ENCODE measurements at regions not wholly inside any gene's neighbourhood (a gene's known extent, or its start where the extent isn't known, plus 50 kb on each side); places are given as distances from the start of the nearest gene placed in this dataset.

- FAIRE-seq (no peak), DNase-seq (ENCODE audit: low spot score) (no peak)
Observed at GRCh38 chr1:208538587-208538986, 294.4 kb upstream of the PLXNA2 start.

DNA sequence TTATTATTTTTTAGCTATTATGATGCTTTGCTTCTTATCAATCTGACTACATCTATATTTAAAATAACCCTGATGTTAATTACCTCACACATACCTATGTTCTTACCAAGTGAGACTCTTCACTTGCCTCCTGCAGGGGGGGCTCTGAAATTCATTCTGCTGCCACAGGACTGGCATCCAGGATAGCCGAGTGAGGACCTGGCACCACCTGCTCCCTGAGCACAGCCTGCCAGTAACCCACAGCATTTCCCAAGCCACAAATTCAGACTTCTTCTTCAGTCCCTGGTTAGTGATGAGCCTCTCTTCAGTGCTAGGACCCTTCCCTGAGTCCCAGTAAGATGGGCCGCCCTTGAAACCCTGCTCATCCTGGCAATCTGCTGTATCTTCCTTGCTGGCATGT lies 296.5 kb upstream of the PLXNA2 start:
- no peak for DNase-seq (ENCODE audit: low spot score)
- FAIRE-seq = no peak

DNA sequence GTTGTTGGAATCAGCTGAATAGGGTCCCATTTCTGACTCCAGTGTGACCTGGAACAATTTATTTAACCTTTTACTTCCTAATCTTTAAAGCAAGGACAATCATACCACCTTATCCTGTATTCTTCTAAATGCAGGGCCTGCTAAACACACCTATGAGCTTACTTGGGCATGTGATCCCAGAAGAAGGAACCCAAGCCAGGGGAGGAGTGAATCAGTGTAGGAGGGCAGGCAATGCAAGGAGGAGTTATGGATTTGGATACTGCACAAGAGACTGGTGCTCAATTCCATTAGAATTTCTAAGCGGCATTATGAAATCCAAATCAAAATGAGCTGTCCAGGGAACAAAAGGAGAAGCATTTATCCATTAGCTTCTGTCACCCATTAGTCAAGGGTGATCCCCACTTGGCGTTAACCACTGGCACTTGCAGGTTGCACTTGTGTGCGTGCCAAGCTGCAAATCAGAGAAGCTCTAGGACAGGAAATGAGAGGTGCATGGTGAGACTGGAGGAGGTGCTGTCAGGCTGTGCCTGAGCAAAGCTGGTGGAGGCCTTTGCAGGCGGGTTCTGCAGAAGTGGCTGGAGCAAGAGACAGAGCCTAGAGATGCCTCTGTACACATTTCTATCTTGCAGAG lies 297.2 kb upstream of the PLXNA2 start:
- DNase-seq (ENCODE audit: low spot score) (no peak), FAIRE-seq (no peak)

- DNase-seq (ENCODE audit: low spot score) (no peak), FAIRE-seq (no peak)
Observed at GRCh38 chr1:208542309-208542708, 298.1 kb upstream of the PLXNA2 start.

DNA sequence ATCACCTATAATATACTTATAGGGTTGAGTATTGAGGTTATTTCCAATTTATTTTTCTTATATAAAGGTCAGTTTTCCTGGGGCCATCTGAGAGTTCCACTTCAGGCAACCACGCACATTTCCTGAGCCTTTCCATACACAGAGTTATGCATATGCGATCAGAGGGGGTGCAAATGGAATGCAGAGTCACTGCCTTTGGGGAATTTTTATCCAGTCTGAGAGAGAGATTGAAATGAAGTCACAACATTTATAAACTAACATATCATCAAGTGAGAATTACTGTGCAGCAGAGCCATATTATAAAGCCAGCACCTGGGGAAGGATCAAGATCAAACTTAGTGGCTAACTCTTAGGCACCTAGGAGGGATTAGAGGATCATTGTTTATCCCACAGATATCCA lies 299.9 kb upstream of the PLXNA2 start:
- DNase-seq (ENCODE audit: low spot score) (no peak), FAIRE-seq (no peak)

DNA sequence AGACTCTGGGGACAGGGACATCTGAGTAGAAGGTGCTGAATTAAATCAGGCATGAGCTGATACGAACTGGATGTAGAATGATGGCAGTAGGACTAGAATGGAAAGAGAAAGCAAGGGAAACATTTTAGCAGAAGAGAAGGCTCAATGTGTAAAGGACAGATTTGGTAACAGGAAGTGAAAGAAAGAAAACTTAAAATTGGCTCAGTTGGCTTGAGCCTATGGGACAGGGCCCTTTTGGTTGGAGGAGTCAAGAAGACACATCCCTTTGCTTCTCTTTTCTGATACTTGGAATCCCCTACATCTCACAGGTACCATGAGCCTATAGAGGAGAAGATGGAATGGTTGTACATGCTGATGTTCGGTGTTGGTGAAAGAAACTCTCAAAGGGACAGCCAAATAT lies 300.6 kb upstream of the PLXNA2 start:
- DNase-seq (ENCODE audit: low spot score) (no peak), FAIRE-seq (no peak)

GRCh38 chr1:208551024-208551423 lies 306.8 kb upstream of the PLXNA2 start:
- DNase-seq (ENCODE audit: low spot score) (no peak), FAIRE-seq (no peak)

- FAIRE-seq (no peak), DNase-seq (ENCODE audit: low spot score) (no peak)
Observed at GRCh38 chr1:208551633-208552320, 307.6 kb upstream of the PLXNA2 start.

- DNase-seq (ENCODE audit: low spot score) (no peak), FAIRE-seq (no peak)
Observed at GRCh38 chr1:208552928-208553327, 308.7 kb upstream of the PLXNA2 start.

DNA sequence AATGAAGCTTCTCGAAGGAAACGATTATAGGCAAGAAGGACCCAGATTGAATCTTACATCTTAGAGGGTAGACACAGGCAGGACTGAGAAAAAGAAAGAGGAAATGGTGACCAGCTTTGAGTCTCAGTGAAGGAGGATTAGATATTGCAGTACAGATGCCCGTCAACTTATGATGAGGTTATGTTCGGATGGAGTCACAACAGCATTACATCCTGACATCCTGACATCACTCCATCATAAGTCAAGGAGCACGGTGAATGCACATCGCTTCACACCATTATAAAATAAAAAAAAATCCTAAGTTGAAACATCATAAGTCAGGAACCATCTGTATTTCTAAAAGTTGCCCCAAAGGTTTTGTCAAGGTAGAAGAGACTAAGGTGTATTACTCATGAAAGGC lies 312.3 kb upstream of the PLXNA2 start:
- DNase-seq (ENCODE audit: low spot score) = no peak
- FAIRE-seq = no peak

GRCh38 chr1:208557046-208557722 lies 313.0 kb upstream of the PLXNA2 start:
- FAIRE-seq = no peak
- no peak for DNase-seq (ENCODE audit: low spot score)

DNA sequence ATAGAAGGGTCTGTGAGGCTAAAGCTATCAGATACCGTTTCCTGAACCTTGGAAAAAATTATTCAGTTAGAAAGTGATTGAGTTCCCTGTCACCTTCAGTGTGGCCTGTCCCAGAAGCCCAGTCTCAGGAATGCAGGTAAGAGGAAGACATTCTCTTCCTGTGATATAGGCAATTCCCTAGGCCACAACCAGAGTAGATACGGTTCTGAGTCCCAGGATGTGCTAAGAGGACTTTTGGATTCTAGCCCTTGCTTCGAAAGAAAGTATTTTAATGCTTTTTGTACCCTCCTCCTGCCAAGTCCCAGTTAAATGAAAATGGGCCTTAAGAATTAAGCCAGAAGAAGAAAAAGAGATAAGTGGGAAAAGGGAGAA lies 313.5 kb upstream of the PLXNA2 start:
- no peak for DNase-seq (ENCODE audit: low spot score)
- FAIRE-seq = no peak

- DNase-seq (ENCODE audit: low spot score) (no peak), FAIRE-seq (no peak)
Observed at GRCh38 chr1:208559597-208560329, 315.6 kb upstream of the PLXNA2 start.

GRCh38 chr1:208562151-208562960 lies 318.2 kb upstream of the PLXNA2 start:
- FAIRE-seq = no peak

DNA sequence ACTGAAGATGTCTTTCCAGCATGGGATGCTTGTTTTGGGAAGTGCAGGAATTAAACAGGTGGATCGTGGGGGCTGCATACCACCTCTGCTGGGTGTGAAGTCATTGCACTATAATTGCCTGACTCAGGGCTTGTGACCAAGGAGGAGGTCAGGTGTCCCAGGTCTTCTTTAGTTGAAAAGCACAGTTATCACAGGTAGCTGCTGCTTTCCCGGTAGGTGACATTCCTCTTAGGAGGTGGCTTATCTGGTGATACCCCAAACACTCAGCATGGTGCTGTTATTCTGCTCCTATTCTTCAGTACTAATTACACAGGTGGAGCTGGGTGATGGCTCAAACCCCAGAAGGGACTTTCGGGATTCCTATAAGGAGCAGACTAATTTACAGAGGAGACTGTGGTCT lies 320.3 kb upstream of the PLXNA2 start:
- FAIRE-seq (no peak), DNase-seq (ENCODE audit: low spot score) (no peak)

More at GRCh38 chr1:208562151-208562960, 318.2 kb upstream of the PLXNA2 start:
- no peak for DNase-seq (ENCODE audit: low spot score)

GRCh38 chr1:208565756-208566440 lies 321.7 kb upstream of the PLXNA2 start:
- FAIRE-seq (no peak), DNase-seq (ENCODE audit: low spot score) (no peak)

DNA sequence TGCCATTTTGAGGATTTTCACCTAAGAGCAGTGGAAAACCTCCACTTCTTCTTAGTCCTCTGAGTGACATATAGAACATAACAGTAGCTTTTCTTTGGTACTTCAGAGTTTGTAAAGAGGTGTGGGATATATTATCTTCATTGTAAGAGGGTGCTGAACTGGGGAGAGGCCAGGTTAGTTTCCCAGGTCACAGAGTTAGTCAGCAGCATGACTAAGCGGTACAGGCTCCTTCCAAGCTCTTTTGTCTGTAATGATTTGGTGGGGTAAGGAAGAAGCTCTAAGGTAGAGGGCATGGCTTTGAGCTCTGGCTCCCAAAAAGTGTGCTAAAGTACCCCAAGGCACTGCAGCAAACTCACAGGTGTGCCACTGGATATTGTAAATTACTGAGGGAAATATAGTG lies 325.0 kb upstream of the PLXNA2 start:
- no peak for DNase-seq (ENCODE audit: low spot score)
- FAIRE-seq = no peak

DNA sequence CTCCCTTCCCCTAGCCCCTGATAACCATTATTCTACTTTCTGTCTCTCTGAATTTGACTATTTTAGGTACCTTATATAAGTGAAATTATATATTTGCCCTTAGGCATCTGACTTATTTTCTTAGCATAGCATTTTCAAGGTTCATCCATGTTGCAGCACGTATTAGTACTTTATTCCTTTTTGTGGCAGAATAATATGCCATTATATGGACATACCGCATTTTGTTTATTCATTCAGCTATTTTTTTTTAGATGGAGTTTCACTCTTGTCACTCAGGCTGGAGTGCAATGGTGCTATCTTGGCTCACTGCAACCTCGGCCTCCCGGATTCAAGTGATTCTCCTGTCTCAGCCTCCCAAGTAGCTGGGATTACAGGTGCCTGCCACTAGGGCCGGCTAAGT lies 326.2 kb upstream of the PLXNA2 start:
- no peak for FAIRE-seq
- no peak for DNase-seq (ENCODE audit: low spot score)

DNA sequence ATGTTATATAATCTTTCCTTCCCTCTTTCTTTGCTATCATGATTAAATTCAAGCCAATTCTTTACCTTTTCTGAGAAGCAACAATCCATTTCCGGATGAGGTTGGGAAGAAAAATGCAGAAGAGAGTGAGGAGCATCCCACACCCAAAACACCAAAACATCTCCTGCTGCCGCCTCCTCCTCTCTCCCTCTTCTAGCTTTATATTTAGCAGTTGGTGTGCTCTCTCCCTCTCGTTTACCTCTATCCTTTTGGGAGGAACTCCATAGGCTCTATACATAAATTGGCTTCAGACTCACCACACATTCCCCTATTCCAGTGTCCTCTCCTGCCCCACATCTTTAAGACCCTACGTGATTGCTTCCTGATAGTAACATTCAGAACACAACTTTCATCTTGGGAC lies 332.2 kb upstream of the PLXNA2 start:
- DNase-seq (ENCODE audit: low spot score) (no peak), FAIRE-seq (no peak)

DNA sequence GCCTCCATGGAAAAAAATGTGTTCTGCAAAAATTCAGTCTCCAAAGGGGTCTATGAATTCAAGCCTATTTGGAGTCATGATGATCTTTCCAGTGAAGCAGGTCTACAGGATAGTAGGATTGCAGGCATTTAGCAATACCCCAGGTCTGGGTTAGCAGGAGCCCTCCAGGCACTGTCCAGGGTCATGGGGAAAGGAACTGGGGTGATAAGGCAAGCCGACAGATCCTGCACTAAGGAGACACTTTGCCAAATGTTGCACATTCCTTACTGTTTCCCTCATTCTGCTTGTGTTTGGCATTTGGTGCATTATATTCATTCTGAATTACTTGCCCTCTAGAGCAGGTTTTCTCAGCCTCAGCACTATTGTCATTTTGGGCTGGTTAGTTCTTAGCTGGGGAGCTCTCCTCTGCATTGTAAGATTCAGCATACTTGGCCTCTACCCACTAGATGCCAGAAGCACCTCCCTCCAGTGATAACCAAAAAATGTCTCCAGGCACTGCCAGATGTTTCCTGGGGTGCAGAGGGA lies 333.3 kb upstream of the PLXNA2 start:
- no peak for DNase-seq (ENCODE audit: low spot score)
- FAIRE-seq = no peak

GRCh38 chr1:208581209-208581608 lies 337.0 kb upstream of the PLXNA2 start:
- no peak for FAIRE-seq
- DNase-seq (ENCODE audit: low spot score) = no peak

Measured in urothelium cell line (cell line).